DOHH2 (cell line): ENCODE measurements at regions not wholly inside any gene's neighbourhood (a gene's known extent, or its start where the extent isn't known, plus 50 kb on each side); places are given as distances from the start of the nearest gene placed in this dataset.

Experiments
- H3F3A ChIP-seq: fragments of 200-600 bp; sonication (generic), shearing (Covaris generic); 2 replicates; pipeline ENCODE4 v1.6.0; 2016; ENCODE audit warnings: antibody characterized with exemption, mild to moderate bottlenecking; ENCODE audit not compliant: control insufficient read depth, insufficient read depth
- H3K27ac ChIP-seq: fragments of 200-600 bp; sonication (generic); 2 replicates; pipeline ENCODE4 v1.5.1; 2014; ENCODE audit warnings: low read depth, mild to moderate bottlenecking, low read length, moderate library complexity
- H3K27me3 ChIP-seq: fragments of 200-600 bp; sonication (generic); 2 replicates; pipeline ENCODE4 v1.6.1; 2014; ENCODE audit warnings: mild to moderate bottlenecking, low read length, mixed read lengths; ENCODE audit not compliant: control insufficient read depth
- H3K36me3 ChIP-seq: fragments of 200-600 bp; sonication (generic); 2 replicates; pipeline ENCODE4 v1.6.1; 2014; ENCODE audit warnings: mild to moderate bottlenecking, low read length, moderate library complexity, mixed read lengths; ENCODE audit not compliant: control insufficient read depth
- H3K4me1 ChIP-seq: fragments of 200-600 bp; sonication (generic); 2 replicates; pipeline ENCODE4 v1.6.1; 2014; ENCODE audit warnings: mild to moderate bottlenecking, low read length, mixed read lengths; ENCODE audit not compliant: control insufficient read depth
- H3K4me2 ChIP-seq: fragments of 200-600 bp; sonication (generic); 2 replicates; pipeline ENCODE4 v1.6.0; 2014; ENCODE audit warnings: mild to moderate bottlenecking, low read length, moderate library complexity
- H3K4me3 ChIP-seq: fragments of 200-600 bp; sonication (generic); 2 replicates; pipeline ENCODE4 v1.5.1; 2014; ENCODE audit warnings: mild to moderate bottlenecking, low read length, mixed read lengths
- H3K79me2 ChIP-seq: fragments of 200-600 bp; sonication (generic); 2 replicates; pipeline ENCODE4 v1.6.1; 2014; ENCODE audit warnings: mild to moderate bottlenecking, low read length, mixed read lengths; ENCODE audit not compliant: control insufficient read depth
- H3K9me2 ChIP-seq: fragments of 200-600 bp; sonication (generic); replicated peaks from 2 replicates; pipeline ENCODE4 v1.6.1; 2014; ENCODE audit warnings: mild to moderate bottlenecking, low read length, mixed read lengths; ENCODE audit not compliant: control insufficient read depth
- H3K9me3 ChIP-seq: fragments of 200-600 bp; sonication (generic); 2 replicates; pipeline ENCODE4 v1.6.1; 2014; ENCODE audit warnings: antibody characterized with exemption, low read length, mixed read lengths; ENCODE audit not compliant: control insufficient read depth, insufficient read depth
- H4K20me1 ChIP-seq: fragments of 200-600 bp; sonication (generic); 2 replicates; pipeline ENCODE4 v1.6.0; 2014; ENCODE audit warnings: low read depth, mild to moderate bottlenecking, antibody characterized with exemption, low read length, moderate library complexity; ENCODE audit not compliant: control insufficient read depth, insufficient read depth
- CTCF ChIP-seq: fragments of 200-600 bp; sonication (generic); IDR thresholded peaks from one replicate; pipeline ENCODE4 v1.5.1; 2014; ENCODE audit warnings: antibody characterized with exemption, mild to moderate bottlenecking, low read depth, low read length; ENCODE audit not compliant: poor library complexity, severe bottlenecking
- EZH2phosphoT487 ChIP-seq: fragments of 200-600 bp; sonication (generic); IDR thresholded peaks from 2 replicates; pipeline ENCODE4 v1.6.1; 2017; ENCODE audit warnings: borderline replicate concordance, mild to moderate bottlenecking, antibody characterized with exemption, low read length, moderate library complexity, mixed read lengths

GRCh38 chr2:225889452-225889851, 489.9 kb downstream of the NYAP2 start:
- no peak overlapping the region for H3K4me2 ChIP-seq
- no peaks in the 10 kb centered on the region for H3K9me2 ChIP-seq
- no peaks in the 10 kb centered on the region for H3K79me2 ChIP-seq
- H3K27ac ChIP-seq = no peak overlapping the region
- H3K27me3 ChIP-seq = no peaks in the 10 kb centered on the region
- no peaks in the 10 kb centered on the region for H3F3A ChIP-seq
- no peak for TF ChIP-seq EZH2phosphoT487
- TF ChIP-seq CTCF = peak; percentile 78
- no peaks in the 10 kb centered on the region for H3K9me3 ChIP-seq
- H3K36me3 ChIP-seq = no peaks in the 10 kb centered on the region
- no peak overlapping the region for H3K4me3 ChIP-seq
- H4K20me1 ChIP-seq = no peaks in the 10 kb centered on the region
- H3K4me1 ChIP-seq = peaks cover 4% of the 10 kb centered on the region; the same call in 1 of the 2 replicates

DNA sequence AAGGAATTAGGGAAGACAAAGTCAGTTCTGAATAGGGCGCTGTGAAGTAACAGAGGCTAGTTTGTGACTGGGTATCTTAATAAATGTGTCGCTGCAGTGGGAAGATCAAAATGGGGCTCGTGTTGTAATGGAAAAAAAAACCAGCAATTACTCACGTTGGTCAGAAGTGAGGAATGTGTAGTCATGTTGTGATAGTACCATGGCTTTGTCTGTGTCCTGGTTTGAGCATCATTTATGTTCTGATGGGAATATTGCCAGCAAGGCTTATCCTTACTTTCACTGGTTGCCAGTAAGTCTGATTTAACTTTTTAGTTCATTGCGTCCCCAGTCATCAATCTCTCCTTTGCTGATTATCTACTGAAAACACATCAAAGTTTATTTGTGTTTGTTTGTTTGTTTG, 467.6 kb downstream of the NYAP2 start:
- no peaks in the 10 kb centered on the region for H3K9me3 ChIP-seq
- H3K4me1 ChIP-seq = no peaks in the 10 kb centered on the region
- H3K79me2 ChIP-seq = no peaks in the 10 kb centered on the region

DNA sequence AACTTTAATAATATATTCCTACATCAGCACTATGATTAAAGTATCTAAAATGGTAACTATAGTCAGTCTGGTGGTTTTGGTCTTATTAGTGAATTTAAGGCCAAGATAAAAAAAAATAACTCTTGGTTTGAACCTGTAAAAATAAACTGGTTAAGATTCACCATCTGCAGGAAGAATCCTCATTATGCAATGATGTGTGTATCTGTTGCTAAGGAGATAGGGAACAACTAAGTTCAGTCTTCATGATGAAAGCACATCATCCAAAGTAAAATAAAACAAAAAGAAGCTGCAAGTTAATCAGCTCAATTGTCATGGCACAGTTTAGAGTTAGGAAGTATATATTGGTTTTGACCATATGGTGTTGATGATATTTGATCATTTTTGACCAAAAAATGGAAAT, 466.0 kb downstream of the NYAP2 start:
- Histone ChIP-seq H3K4me1 (no peaks in the 10 kb centered on the region), H4K20me1 (no peaks in the 10 kb centered on the region), H3K9me3 (no peaks in the 10 kb centered on the region), H3K4me2 (no peak overlapping the region), H3K27me3 (no peaks in the 10 kb centered on the region), H3K79me2 (no peaks in the 10 kb centered on the region), H3F3A (no peaks in the 10 kb centered on the region), H3K27ac (no peak overlapping the region), H3K4me3 (no peak overlapping the region), H3K36me3 (no peaks in the 10 kb centered on the region), H3K9me2 (no peaks in the 10 kb centered on the region)
- TF ChIP-seq CTCF = no peak
- no peak for TF ChIP-seq EZH2phosphoT487

More for the DNA sequence above, 467.6 kb downstream of the NYAP2 start:
- H3K4me3 ChIP-seq = no peak overlapping the region
- no peaks in the 10 kb centered on the region for H3K27me3 ChIP-seq
- H3F3A ChIP-seq = no peaks in the 10 kb centered on the region
- no peaks in the 10 kb centered on the region for H4K20me1 ChIP-seq
- H3K27ac ChIP-seq = no peak overlapping the region
- H3K36me3 ChIP-seq = no peaks in the 10 kb centered on the region
- no peaks in the 10 kb centered on the region for H3K9me2 ChIP-seq
- no peak for TF ChIP-seq EZH2phosphoT487
- TF ChIP-seq CTCF = no peak
- H3K4me2 ChIP-seq = no peak overlapping the region

GRCh38 chr2:225864394-225864793, 464.9 kb downstream of the NYAP2 start:
- H3K9me3 ChIP-seq = no peaks in the 10 kb centered on the region; the same call in 1 of the 2 replicates
- H3K27ac ChIP-seq = no peak overlapping the region
- no peaks in the 10 kb centered on the region for H3K9me2 ChIP-seq
- H3K4me2 ChIP-seq = no peak overlapping the region
- H4K20me1 ChIP-seq = no peaks in the 10 kb centered on the region
- TF ChIP-seq EZH2phosphoT487 (no peak), CTCF (no peak)
- no peaks in the 10 kb centered on the region for H3K36me3 ChIP-seq
- no peaks in the 10 kb centered on the region for H3K27me3 ChIP-seq
- H3K79me2 ChIP-seq = no peaks in the 10 kb centered on the region
- H3K4me3 ChIP-seq = no peak overlapping the region
- H3K4me1 ChIP-seq = no peaks in the 10 kb centered on the region
- H3F3A ChIP-seq = no peaks in the 10 kb centered on the region
